ENCODE measurements at regions not wholly inside any gene's neighbourhood (a gene's known extent, or its start where the extent isn't known, plus 50 kb on each side); places are given as distances from the start of the nearest gene placed in this dataset.

DNA sequence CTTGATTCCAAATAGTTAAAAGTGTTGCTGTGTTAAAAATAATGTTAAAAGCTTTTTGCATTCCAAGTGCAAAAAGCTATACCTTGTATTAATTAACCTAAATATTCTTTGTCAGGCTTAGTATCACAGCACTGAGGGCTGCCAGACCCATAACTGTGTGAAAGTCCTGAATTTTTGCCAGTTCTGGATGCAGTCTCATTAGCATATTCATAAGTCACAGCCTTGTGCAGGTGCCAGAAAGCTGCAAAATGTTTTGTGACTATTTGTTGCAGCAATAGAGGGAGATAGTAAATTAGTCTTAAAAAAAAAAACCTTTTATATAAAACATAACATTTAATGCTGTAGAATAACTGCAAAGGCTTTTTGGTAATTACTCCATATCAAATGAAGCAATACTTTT, 56.6 kb downstream of the SLITRK1 start:
- Histone ChIP-seq H3K4me3 (no peak overlapping the region), H3K27ac (no peak overlapping the region), H3K36me3 (ENCODE audit: insufficient read depth in 1 of 2, low read depth in 1 of 2) (no peaks in the 10 kb centered on the region), H3K27me3 (ENCODE audit: insufficient read depth in 3 of 3, low read length in 2 of 3) (no peaks in the 10 kb centered on the region), H3K4me1 (no peaks in the 10 kb centered on the region), H3K9me3 (no peaks in the 10 kb centered on the region)
- TF ChIP-seq, protein P1, sequence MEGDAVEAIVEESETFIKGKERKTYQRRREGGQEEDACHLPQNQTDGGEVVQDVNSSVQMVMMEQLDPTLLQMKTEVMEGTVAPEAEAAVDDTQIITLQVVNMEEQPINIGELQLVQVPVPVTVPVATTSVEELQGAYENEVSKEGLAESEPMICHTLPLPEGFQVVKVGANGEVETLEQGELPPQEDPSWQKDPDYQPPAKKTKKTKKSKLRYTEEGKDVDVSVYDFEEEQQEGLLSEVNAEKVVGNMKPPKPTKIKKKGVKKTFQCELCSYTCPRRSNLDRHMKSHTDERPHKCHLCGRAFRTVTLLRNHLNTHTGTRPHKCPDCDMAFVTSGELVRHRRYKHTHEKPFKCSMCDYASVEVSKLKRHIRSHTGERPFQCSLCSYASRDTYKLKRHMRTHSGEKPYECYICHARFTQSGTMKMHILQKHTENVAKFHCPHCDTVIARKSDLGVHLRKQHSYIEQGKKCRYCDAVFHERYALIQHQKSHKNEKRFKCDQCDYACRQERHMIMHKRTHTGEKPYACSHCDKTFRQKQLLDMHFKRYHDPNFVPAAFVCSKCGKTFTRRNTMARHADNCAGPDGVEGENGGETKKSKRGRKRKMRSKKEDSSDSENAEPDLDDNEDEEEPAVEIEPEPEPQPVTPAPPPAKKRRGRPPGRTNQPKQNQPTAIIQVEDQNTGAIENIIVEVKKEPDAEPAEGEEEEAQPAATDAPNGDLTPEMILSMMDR (IDR thresholded peaks at IDR 0.05) = no peak
- DNase-seq (no peak), ATAC-seq (no peak)
- intact Hi-C loops (cut with DNase I) = no loop called here

DNA sequence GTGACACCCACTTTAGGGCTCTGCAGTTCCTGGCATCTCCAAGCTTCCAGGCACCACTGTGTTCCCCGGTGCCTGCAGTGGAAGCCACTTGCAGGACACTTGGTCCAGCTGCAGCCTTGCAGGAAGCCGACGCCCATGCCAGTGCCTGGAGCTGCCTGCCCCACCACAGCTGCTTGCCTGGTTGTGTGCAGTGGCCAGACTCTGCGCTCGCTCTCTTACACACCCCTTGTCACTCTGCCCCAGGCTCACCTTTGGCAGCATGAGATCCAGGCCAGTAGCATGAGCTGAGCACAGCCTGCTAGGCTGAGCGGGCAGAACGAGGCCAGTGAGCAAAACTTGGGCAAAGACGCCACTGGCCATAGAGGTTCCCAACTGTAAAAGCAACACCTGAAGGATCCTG, 57.7 kb downstream of the SLITRK1 start:
- TF ChIP-seq, protein P1 (IDR thresholded peaks at IDR 0.05) = no peak
- ATAC-seq (no peak), DNase-seq (no peak)
- Histone ChIP-seq H3K36me3 (ENCODE audit: insufficient read depth in 1 of 2, low read depth in 1 of 2) (no peaks in the 10 kb centered on the region), H3K9me3 (no peaks in the 10 kb centered on the region), H3K4me3 (no peak overlapping the region), H3K4me1 (no peaks in the 10 kb centered on the region), H3K27ac (no peak overlapping the region), H3K27me3 (ENCODE audit: insufficient read depth in 3 of 3, low read length in 2 of 3) (no peaks in the 10 kb centered on the region)
- intact Hi-C loops (cut with DNase I) = no loop called here
- WGBS, 3 donors = 87 to 92% (median 92%) methylated on average over 8 of the region's 8 CpGs

DNA sequence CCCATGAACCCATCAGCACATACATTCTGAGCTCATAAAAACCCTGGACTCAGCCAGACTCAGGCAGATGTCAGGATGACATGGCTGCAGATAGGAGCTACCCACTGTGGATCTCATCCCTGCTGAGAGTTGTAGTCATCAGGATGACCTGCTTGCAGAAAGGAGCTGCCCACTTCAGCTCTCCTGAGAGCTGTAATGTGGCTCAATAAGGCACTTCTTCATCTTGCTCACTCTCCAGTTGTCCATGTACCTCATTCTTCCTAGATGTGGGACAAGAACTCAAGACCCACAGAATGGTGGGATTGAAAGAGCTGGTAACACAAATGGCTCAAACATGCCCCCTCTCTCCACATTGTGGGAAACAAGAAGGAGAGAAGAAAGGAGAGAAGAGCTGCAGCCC, 58.2 kb downstream of the SLITRK1 start:
- ATAC-seq = no peak
- intact Hi-C loops (cut with DNase I) = no loop called here
- DNase-seq = no peak
- H3K4me3 ChIP-seq = no peak overlapping the region
- H3K27ac ChIP-seq = no peak overlapping the region
- H3K9me3 ChIP-seq = no peaks in the 10 kb centered on the region
- no peaks in the 10 kb centered on the region for H3K36me3 ChIP-seq (ENCODE audit: insufficient read depth in 1 of 2, low read depth in 1 of 2)
- no peaks in the 10 kb centered on the region for H3K4me1 ChIP-seq
- TF ChIP-seq, protein P1 (IDR thresholded peaks at IDR 0.05) = no peak
- H3K27me3 ChIP-seq (ENCODE audit: insufficient read depth in 3 of 3, low read length in 2 of 3) = no peaks in the 10 kb centered on the region

DNA sequence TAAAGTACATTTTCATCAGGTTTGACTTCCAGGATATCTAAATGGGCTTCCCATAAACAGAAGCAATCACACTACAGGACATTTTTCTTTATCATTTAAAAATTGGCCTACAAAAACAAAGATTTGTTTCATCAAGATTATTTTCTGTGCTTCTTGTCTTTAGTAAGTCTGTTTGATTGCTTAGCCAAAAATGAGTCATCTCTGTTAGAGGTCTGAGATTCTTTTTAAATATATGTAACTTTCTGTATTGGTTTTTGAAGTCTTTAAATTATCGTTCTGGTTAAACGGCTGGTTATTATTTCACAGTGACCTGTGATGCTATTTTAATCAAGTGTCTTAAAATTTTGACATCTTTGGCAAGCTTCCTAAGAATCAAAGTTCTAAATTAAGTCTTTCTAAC, 62.7 kb downstream of the SLITRK1 start:
- Histone ChIP-seq H3K27me3 (ENCODE audit: insufficient read depth in 3 of 3, low read length in 2 of 3) (no peaks in the 10 kb centered on the region), H3K9me3 (no peaks in the 10 kb centered on the region), H3K36me3 (ENCODE audit: insufficient read depth in 1 of 2, low read depth in 1 of 2) (no peaks in the 10 kb centered on the region), H3K4me3 (no peak overlapping the region), H3K27ac (no peak overlapping the region), H3K4me1 (no peaks in the 10 kb centered on the region)
- DNase-seq (no peak), ATAC-seq (no peak)
- TF ChIP-seq, protein P1 (IDR thresholded peaks at IDR 0.05) = no peak
- intact Hi-C loops (cut with DNase I) = no loop called here
- 77 to 91% (median 86%) methylated on average over 2 of the region's 2 CpGs for WGBS, 3 donors

DNA sequence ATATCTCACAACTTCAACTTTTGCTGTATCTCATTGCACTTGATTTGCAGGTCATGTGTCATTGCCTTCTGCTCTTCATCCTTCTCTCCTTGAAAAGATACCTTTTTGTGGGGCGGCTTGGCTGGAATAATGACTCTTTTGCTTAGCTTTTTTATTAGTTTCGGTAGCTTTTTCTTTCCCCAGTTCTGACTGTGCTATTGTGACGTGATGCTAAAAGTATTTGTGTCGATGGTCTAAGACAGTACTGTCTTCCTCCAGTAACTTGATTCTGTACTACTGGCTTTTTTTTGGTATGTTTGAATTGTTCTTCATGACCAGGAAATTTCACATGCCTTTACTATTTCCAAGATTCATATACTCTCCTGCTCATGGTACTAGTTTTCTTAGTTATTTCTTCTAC, 63.1 kb downstream of the SLITRK1 start:
- no peak overlapping the region for H3K27ac ChIP-seq
- DNase-seq (no peak), ATAC-seq (no peak)
- H3K4me3 ChIP-seq = no peak overlapping the region
- 79 to 91% (median 89%) methylated on average over 4 of the region's 4 CpGs for WGBS, 3 donors
- H3K36me3 ChIP-seq (ENCODE audit: insufficient read depth in 1 of 2, low read depth in 1 of 2) = no peaks in the 10 kb centered on the region
- TF ChIP-seq, protein P1 (IDR thresholded peaks at IDR 0.05) = no peak
- no peaks in the 10 kb centered on the region for H3K9me3 ChIP-seq
- intact Hi-C loops (cut with DNase I) = no loop called here
- H3K4me1 ChIP-seq = no peaks in the 10 kb centered on the region
- H3K27me3 ChIP-seq (ENCODE audit: insufficient read depth in 3 of 3, low read length in 2 of 3) = no peaks in the 10 kb centered on the region
